Testis (tissue), 2 donors: ENCODE measurements at regions not wholly inside any gene's neighbourhood (a gene's known extent, or its start where the extent isn't known, plus 50 kb on each side); places are given as distances from the start of the nearest gene placed in this dataset.

ENCODE experiments used
- CTCF ChIP-seq, 3 experiments: fragments of 450-650 bp in 2 of 3; fragments of 200-600 bp in 1 of 3; sonication (generic) in 1 of 3; IDR thresholded peaks; one replicate each; pipeline ENCODE4 v1.5.1; 2016 to 2019; ENCODE audit warnings: antibody characterized with exemption in 3 of 3, mild to moderate bottlenecking in 2 of 3, moderate library complexity in 1 of 3
- POLR2A ChIP-seq: fragments of 450-650 bp; IDR thresholded peaks from one replicate; pipeline ENCODE4 v1.6.1; 2017; ENCODE audit warnings: antibody characterized with exemption, mild to moderate bottlenecking, moderate library complexity

GRCh38 chr12:102633981-102634605, 153.7 kb upstream of the IGF1 start:
- TF ChIP-seq CTCF (IDR thresholded peaks at IDR 0.05), result no peak
- TF ChIP-seq POLR2A, result no peak
